ENCODE measurements at regions not wholly inside any gene's neighbourhood (a gene's known extent, or its start where the extent isn't known, plus 50 kb on each side); places are given as distances from the start of the nearest gene placed in this dataset.
"Not testable (repeated sequence)": the region's sequence is repeated elsewhere in the genome, so short reads cannot be mapped to it uniquely, and the experiment has no call there.

DNA sequence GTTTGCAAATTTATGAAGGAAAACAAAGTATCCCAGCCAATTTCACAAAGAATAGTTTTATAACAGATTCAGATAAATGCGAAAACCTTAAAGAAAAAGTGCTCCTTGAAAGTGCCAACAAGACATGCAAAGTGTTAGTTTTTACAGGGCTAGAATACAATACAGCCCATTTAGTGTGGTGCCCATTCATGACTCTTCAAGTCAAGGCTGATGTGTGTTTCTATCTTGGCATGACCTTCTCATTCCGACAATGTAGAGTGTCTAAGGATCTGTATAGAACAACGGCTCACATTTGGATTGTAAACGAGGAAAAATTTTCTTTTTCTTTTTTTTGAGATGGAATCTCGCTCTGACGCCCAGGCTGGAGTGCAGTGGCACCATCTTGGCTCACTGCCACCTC, 205.2 kb upstream of the SEMA6A start:
- no peak for DNase-seq (ENCODE audit: low read depth)

DNA sequence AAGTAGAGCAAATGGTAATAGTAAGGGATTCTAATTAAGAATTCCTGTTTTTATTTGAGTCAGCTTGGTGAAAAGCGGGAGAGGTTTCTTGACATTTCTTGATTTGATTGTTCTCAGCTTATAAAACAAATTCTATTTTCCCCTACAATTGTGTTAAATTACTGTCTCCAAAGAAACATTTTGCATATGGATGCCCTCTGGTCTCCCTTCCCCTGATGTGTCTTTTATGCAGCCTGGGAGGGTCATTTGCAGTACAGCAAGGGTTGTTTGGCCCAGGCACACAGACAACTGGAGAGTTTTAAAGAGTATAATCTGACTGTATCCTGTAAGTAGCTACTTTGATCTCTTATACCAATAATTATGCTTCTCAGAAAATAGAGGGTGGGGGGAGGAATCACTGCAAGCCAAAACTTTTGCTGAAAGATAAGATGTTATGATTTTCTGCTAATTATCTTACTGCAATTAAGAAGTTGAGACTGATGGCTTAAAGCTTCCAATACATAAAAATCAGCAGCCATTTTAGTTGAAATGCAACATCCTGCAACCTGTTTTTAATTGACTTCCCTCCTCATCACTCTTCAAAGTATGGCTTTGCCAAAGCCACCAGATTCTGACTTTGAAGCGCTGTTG, 204.1 kb upstream of the SEMA6A start:
- DNase-seq (ENCODE audit: low read depth): no peak

DNA sequence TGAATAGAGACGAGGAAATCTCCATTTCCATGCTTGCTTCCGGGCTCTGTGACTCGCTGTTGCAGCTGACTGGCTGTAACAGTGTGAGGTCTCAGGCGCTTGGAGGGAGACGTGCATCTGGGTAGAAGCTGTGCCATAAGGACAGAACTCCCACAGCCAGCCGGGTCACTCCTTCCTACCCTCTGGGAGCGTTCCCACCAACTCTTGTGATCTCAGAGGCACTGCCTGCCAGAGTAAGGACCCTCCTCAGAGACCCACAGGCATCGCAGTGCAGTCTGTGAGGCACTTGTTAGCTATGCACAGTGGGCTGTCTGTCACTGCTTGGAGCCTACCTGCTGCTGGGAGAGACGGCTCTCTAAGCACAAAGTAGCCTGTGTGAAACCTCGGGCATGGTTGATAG, 203.4 kb upstream of the SEMA6A start:
- no peak for DNase-seq (ENCODE audit: low read depth)

DNA sequence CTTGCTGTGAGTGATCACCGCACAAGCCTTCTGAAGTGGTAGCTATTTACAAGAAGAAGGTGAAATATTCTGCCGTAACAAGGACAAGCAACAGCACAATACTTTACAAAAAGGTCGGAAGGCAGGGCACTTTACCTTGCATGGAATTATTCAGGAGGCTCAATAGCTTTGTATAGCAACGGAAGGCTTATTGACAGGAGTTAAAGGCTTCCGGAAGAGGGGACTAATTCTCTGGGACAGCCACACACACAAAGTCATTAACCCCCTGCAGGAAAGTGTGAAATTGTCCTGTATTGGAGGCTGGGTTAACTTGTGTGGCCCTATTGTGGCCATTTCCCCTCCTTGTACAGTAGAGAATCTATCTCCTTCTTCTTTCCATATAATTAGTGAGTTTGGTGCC, 199.3 kb upstream of the SEMA6A start:
- no peak for DNase-seq (ENCODE audit: low read depth)

DNA sequence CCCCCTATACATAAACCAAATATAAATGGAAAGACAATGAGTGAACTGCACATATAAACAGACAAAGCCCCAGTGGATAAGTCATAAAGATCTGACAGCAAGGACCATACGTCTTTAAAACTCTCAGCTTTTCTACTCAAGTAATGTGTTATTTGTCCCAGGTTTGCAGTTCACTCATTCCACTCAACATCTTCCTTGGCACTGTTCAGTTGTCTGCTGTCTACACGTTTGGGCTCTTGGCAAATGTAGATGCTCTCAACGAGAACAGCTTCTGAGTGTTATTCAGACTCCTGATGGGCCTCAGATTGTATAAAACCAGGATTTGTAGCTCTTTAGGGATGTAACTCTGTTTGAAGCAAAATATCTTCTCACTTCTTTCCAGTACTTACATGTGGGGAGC, 198.2 kb upstream of the SEMA6A start:
- no peak for DNase-seq (ENCODE audit: low read depth)

DNA sequence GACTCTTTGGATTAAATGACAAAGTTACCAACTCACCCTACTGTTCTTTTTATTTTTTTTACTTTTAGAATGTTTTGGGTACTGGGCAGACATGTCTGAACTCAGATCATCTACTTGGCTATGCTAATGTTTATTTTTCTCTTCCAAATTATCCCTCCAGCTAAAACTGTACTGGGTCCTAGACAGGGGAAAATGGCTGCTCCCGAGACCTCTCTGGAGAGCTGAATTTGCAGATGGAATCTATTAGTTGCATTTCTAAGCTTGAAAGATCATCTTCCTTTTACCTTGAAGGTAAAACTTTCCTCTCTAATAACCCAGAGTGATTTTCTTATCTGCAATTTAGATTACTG, 197.5 kb upstream of the SEMA6A start:
- DNase-seq (ENCODE audit: low read depth): no peak

DNA sequence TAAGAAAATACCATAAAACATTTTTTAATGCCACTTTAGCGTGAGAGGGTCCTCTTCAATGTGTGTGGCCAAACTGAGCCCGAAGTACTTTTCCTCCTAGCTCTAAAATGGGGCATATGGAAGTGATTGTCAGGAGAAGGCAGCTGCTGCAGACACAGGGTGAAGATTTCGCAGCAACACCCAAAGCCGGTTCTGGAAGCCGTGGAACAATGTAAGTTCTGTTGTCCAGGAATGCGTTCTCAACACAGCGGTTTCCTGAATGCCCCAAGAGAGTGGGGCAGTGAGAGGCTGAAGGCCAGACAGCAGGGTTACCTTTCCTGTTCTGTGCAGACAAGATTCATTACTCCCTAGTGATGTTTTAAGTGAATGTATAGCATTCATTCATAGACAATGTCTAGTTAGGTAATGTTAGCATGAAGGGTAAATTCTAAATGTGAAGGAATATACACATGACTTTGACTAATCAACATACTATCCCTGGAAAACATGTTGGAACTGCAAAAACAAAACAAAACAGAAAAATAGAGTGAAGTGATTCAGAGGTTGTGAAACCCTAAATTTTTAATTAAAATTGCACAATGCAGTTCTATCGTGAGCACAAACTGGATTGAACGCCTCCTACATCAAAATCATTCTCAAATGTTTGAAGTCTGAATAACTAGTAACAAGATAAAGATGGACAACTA, 197.0 kb upstream of the SEMA6A start:
- no peak for DNase-seq (ENCODE audit: low read depth)

DNA sequence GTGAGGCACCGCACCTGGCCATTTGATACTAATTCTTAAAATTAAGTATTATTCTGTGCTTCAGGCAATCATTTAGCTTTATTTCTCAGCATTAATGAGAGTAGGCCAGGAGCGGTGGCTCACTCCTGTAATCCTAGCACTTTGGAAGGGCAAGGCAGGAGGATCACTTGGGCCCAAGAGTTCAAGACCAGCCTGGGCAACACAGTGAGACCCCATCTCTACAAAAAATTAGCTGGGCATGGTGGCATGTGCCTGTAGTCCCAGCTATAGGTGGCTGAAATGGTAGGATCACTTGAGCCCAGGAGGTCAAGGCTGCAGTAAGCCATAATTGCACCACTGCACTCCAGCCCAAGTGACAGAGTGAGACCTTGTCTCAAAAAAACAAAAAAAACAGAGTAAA, 195.3 kb upstream of the SEMA6A start:
- not testable (repeated sequence) for DNase-seq (ENCODE audit: low read depth)

DNA sequence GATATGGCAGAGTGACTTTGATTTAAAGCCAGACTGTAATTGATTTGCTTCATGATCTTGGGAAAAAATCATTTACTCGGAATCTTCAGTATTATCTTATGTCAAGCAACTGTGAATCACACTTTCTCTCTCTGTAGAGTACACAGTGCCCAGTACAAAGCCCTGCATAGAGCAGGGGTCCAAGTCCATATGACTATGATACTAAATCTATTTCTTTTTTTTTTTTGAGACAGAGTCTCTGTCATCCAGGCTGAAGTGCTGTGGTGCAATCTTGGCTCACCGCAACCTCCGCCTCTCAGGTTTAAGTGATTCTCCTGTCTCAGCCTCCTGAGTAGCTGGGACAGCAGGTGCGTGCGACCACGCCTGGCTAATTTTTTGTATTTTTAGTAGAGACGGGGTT, 194.8 kb upstream of the SEMA6A start:
- DNase-seq (ENCODE audit: low read depth): no peak

DNA sequence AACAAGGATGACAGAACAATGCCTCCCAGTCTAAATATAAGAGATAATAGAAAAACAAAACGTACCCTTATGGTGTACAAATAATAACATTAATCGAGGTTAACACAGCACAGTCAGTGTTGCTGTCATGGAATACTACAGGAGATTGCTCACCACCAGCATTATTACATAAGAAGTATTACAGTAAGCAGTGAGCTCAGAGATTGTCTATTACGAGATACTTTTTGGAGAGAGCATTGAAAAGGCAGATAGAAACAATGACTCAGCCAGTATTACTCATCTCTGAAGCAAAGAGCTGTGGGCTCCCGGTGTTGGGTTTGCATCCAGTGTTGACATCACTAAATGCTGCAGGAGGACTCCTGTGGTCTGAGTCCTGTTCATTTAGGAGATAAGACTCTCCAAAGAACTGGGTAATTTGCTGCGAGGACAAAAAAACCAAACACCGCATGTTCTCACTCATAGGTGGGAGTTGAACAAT, 191.9 kb upstream of the SEMA6A start:
- DNase-seq (ENCODE audit: low read depth): no peak

DNA sequence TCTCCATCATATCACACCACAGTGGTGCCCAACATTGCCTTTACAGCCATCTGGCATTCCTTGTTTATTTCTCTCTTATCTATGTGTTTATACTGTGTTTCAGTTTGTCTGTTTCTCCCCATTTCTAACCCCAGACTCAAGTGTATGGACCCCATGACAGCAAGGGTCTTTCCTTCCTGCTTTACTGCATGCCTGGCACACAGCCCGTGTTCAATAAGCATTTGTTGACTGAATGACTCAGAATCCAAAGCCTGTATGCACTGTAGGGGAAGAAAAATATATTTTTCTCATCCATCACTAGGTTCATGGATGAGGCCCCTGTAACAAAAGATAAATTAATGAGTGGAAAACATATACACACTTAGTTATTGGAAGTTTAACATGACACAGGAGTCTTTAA, 190.8 kb upstream of the SEMA6A start:
- DNase-seq (ENCODE audit: low read depth): no peak

DNA sequence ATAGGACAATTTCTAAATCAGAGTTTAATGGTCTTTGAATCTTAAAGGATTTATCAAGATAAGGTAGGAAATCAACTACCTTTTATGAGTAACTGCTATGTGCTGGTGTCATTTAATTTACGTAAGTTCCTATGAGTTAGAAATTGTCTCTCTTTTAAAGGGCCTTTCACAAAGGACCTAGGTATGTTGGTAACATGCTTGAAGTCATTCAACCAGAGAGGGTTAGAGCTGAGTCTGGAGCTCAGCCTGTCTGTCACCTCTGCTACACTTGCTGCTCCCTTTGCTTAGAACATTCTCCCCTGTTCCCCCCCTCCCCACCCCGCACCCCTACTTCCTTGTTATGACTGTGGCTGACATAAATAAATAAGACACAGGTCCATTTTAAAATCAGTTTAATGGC, 190.3 kb upstream of the SEMA6A start:
- DNase-seq (ENCODE audit: low read depth): no peak

DNA sequence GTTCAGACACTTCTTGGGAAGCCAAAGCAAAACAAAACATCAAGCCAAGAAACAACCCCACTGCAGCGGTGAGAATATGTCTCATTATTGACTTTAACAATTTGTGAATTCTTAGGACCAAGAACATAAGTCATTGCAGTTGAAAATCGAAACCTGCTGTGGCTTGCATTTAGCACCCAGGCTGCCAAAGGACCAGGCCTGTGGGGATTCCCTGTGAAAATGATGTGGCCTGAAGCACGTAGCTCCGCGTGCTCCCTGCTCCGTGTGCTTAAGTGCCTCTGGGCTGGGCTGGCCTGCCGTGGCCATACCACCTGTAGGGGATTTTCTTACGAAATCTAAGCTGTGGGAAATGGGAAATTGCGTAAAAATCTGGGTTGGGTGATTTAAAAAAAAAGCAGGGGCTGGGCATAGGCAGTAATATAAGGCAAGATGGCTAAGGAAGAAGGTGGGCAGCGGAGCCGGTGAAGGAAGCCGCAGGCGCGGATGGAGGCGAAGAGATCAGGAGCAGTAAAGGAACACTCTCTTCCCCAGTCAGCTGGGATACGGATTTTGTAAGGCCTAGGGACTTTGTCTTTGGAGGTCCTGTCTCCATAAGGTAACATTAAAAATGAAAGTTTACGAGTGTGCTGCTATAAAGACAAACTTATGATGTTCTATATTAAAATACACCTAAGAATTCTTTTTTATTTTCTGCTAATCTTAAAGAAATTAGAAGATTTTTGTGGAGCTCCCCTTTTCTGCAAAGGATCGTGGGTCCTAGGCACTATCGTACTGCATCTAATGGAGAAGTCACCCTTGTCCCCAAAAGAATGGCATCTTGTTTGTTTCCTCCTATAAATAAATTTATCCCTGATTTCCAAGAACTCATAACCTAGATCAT, 189.6 kb upstream of the SEMA6A start:
- no peak for DNase-seq (ENCODE audit: low read depth)

DNA sequence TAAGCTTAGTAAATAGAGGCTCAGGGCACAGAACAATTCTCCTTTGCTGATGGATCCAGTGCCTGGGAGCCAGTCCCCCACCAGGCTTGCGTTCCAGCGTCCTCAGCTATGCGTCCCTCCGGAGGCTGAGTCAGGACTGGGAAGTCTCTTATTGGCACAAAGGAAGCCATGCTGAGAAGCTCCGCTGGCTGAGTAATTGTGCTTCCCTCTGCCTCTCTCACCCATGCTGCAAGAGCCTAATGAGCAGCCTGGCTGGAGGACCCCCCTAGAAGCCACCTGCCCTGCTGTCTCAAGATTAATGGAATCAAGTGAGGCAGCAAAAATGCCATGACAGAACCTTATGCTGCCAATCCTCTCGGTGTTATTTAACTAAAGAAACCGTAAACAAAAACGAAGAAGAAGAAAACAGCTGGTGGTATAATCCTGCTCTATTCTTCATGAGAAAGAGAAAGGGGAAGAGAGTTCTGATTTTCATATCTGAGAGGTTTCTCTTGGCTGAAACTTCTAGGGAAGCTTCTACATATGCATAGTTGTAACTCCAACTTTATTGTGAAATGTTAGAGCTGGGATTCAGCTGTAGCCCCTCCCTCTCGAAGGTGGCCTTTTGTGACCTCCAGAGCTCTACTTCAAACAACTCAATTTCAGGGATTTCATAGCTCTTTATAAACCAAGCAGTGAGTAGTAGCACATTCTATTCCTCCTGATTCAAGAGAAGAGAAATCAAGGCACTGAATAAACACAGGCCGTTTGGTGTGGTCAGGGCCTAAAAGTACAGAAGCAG, 185.4 kb upstream of the SEMA6A start:
- DNase-seq (ENCODE audit: low read depth): no peak

DNA sequence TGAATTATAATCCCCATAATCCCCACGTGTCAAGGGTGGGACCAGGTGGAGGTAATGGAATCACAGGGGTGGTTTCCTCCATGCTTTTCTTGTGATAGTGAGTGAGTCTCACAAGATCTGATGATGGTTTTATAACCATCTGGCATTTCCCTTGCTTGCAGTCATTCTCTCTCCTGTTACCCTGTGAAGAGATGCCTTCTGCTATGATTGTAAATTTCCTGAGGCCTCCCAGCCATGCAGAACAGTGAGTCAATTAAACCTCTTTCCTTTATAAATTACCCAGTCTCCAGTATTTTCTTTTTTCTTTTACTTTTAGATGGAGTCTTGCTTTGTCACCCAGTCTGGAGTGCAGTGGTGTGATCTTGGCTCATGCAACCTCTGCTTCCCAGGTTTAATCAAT, 182.7 kb upstream of the SEMA6A start:
- DNase-seq (ENCODE audit: low read depth): no peak

DNA sequence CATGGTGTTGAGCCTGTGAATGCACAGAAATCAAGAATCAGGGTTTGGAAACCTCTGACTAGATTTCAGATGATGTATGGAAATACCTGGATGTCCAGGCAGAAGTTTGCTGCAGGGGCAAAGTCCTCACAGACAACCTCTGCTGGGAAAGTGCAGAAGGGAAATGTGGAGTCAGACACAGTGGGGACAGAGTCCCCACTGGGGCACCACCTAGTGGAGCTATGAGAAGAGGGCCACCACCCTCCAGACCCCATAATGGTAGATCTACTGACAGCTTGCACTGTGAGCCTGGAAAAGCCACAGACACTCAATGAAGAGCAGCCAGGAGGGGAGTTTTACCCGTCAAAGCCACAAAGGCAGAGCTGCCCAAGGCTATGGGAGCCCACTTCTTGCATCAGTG, 181.9 kb upstream of the SEMA6A start:
- no peak for DNase-seq (ENCODE audit: low read depth)

DNA sequence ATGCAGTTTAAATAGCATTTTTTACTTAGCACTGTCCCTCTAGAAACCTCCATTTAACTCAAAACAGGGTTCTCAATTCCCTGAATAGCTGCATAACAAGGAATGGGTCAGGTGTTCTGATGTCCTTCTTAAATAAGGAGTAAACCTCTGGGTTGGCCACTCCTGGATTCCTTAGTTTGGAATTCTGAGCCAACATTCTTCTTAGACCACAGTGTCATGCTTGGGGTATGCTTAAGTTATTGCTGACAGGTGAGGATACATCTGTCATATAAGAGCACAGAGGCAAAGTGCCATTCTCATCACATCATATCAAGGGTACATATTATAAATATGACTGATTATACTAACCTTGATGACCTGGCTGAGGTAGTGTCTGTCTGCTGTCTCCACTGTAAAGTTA, 179.9 kb upstream of the SEMA6A start:
- no peak for DNase-seq (ENCODE audit: low read depth)

DNA sequence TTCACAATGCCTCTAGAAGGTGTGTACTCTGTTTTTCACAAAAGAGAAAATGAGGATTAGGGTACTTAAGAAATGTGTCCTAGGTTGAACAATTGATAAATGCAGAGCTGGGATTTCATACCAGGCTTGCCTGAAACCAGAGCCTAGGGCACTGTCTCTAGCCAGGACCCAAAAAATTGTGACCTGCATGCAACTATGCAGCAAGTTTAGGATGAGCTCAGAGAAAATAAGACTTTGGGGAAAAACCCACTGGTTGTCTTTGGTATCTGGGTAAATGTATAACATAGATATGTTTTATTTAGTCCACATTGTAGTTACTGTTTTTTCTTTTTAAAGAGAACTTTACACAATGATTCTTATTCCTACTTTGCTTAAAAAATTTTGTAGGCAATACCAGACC, 177.1 kb upstream of the SEMA6A start:
- DNase-seq (ENCODE audit: low read depth): no peak

DNA sequence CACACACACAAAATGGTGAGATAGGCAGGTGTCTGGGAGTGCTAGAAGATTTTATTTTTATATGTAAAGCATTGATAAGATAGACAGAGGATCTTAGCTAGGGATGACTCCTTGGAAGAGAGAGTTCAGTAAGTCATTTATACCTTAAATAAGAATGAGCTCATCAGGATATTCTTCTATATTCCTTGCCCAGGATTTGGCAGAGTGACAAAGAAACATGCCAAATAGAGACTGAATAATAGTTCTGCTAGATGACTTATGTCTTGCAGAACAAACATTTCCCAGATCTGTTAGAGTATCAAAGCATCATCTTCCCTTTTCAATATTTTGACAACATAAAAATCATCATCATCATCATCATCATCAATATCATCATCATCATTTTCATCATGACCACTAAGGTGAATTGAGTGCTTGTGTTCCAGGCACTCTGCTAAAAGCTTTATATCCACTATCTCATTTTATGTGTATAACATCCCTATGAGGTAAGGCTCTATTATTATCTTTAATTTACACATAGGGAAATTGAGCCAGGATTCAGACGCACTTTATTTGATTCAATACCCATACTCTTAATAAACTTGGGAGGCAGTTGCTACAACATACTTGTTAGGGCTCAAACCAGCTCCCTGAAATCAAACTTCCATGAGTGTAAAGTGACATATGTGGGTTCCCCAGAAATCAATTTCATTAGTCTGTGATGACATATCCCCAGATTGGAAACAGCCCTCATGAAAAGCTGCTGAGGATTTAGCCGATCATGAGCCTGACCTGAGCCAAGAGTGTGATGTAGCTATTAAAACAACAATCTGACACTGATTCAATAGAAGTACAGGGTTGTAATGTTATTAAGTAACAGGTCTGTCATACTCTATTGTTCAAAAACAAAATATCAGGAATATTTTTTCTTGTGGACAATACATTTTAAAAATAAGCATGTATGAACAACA, 176.3 kb upstream of the SEMA6A start:
- DNase-seq (ENCODE audit: low read depth): no peak

DNA sequence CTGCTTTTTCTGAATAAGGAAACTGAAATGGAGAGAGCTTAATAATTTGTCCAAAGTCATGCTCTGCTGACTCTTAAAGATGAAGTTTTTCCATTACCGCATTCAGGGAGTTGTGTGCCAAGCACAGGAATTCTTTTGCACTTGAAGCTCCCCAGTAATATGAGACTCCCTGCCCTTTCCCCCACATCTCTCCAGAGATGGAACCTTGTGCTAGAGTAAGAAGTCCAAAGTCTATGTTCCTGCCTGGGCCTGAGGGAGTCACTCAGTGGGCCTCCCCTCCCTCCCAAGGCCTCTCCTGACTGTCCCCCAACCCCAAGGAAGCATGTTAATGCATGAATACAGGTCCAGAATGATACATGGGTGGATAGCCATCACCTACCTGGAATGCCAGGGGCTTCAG, 173.3 kb upstream of the SEMA6A start:
- no peak for DNase-seq (ENCODE audit: low read depth)

DNA sequence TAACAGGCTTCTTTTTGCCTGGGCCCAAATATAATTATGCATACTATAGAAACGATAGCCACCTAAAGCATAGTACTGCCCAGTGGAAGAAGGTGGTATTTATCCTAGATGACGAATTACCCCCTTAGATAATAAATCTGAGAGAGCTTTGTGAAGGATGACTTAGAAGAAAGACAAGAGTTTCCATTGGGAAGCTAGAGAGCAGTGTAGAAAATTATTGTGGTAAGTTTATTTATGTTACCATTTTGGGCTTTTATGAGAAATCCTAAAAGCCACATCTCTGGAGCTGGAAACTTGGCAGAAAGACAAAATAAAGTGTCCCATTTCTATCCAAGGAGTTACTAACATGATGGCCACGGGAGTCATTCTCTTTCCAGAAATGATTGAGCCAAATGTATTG, 172.0 kb upstream of the SEMA6A start:
- DNase-seq (ENCODE audit: low read depth): no peak

Data from CMK (cell line).